Stimulated activated CD4-positive, alpha-beta T cell treated with anti-CD3 and anti-CD28 coated beads, TNF-alpha, amount 100 ng/mL, for 48 hours (primary cell): ENCODE measurements at regions not wholly inside any gene's neighbourhood (a gene's known extent, or its start where the extent isn't known, plus 50 kb on each side); places are given as distances from the start of the nearest gene placed in this dataset.

Source experiments
- DNase-seq, 3 donors: peaks; one replicate each; pipeline ENCODE4 v3.0.0-alpha.2; 2020; ENCODE audit warnings: low read depth in 3 of 3

GRCh38 chr6:6704103-6705060 lies 115.9 kb downstream of the LY86 start:
- DNase-seq, result no peak

DNA sequence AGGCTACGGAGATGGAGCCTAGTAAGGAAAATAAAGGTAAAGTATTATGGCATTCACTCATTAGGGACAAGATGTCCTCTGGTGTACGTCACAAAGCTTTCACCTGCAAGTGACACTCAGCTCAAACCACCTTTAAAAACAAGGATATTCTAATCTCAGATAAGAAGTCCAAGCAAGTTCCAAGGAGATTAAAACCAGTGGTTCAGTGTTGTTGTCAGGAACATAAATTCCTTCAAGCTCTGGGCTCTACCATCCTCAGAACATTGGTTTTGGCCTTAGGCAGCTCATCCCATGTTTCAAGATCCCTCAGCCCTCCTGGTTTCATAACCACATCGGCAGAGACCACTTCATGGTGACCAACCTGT lies 116.5 kb downstream of the LY86 start:
- no peak for DNase-seq

- DNase-seq, result no peak
Observed at GRCh38 chr6:6705915-6706675, 117.6 kb downstream of the LY86 start.

DNA sequence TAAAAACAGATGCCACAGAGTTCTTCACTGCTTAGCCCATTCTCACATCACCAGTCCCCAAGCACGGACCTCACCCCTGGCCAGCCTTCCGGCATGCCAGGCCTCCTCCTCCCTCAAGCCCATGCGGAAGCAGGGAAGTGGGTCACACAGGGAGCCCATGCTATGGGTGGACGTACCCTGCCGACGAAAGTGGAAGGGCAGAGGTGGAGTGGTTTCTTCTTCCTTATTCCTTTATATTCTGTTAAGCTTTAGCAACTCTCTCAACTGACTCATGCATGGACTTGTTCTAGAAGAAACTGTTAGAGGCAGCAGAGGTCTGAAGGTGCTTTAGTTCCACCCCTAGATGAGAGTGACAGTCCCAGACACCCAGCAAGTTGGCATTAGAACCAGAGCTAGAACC lies 118.6 kb downstream of the LY86 start:
- no peak for DNase-seq

DNA sequence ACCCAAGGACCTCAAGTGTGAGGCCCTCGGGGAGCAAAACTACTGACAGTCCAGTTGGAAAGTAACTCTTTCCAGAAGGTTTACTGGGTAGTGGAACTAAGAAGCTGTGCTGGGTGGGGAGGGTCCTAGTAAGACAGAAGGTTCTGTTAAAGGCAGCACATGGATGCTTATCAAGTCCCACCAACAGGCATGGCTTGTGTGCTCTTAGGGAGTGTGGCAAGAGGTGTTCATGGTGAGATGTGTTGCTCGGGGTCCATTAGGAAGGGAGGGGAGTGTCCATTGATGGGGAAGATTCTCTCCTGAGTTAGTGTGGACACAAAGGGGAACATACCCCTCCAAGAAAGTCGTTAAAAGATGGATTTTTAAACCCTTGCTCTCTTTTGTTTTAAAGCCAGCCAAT lies 120.6 kb downstream of the LY86 start:
- DNase-seq, result no peak

- DNase-seq, result no peak
Observed at GRCh38 chr6:6711031-6711785, 122.7 kb downstream of the LY86 start.

- no peak for DNase-seq
Observed at GRCh38 chr6:6711832-6712448, 123.4 kb downstream of the LY86 start.

DNA sequence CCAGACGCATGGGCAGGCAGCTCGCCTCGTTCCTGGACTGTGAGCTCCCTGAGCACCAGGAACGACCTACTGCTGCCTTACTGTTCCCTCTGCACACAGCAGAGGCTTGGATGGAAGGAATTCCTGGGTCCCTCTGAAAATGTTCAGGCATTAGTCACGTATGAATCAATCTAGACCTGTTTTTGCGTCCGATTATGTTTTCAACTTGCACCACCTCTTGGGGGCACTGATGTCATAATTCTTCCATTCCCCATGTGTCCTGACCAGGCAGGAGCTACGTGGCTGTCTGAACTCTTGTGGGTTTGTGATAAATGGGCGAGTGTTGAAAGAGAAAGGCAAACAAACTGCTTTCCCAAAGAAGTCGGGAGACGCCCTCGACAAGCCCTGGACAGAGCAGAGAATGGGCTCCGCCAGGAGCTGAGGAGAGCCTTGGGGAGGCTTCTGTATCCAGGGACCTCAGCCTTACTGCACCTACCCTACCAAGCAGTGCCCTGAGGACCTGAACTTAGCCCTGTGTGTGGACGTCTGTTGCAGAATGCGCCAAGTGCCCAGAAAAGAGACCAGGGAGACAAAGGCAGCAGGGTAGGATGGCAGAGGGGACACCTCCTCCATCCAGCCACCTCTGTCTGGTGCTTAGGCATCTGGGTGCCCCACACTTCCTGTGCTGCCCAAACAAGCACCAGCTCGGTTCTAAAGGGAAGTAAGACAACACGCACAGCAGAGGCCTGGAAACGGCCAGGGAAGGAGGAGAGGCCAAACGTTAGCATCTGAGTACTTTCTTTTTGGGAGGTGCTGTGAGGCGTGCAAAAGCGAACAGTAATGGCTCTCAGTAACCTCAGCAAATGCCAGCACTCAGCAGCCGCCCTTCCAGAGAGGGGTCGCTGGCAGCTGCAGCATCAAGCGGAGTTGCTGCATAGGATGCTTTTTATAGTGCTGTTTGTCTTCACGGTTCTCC lies 124.2 kb downstream of the LY86 start:
- no peak for DNase-seq

DNA sequence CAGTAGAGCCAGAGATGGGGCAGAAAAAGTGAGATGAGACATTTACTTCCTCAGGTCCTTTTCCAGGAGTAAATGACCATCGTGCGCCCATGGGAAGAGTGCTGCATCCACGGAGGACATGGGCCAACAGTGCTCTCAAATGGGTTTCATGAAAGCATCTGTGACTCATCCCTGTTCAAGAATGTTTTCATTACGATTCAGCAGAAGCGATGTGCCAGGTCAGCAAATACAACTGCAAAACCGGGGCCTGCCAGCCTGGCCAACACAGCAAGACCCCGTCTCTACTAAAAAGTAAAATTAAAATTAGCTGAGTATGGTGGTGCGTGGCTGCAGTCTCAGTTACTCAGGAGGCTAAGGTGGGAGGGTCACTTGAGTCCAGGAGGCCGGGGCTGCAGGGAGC lies 125.1 kb downstream of the LY86 start:
- DNase-seq, result no peak

DNA sequence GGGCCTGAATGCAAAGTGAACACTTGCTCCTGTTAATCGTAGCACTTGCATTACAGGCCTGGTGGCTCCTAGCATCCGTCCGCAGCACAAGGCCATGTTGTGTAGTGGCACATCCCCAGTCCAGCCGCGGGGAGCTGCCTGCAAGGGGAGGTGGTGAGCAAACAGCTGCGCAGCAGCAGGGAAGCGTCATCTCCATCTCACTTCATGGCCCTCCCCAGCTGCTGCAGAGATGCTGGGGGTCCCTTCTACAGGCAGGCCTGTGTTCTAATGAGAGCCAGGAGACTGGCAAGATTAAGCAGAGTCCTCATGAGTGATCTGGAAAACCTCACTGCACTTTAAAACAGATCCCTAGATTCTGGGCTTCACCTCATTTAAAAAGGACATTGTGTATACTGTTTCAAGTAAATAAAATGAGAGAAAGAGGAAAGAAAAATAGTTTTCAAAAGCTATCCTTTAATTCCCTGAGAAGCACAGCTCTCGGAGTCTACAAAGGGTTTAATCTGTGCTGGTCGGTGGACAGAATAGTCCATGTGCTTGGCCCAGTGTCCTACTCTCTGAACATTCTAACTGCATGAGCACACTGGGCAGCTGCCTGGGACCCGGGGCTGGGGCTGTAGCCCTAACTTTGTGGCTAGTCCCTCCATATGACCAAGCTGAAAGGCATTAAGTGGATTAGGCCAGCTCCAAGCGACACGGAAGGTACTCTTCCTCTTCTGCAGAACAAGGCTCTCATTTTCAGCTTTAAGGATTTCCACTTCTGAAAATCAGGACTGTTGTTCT lies 125.8 kb downstream of the LY86 start:
- DNase-seq, result no peak

DNA sequence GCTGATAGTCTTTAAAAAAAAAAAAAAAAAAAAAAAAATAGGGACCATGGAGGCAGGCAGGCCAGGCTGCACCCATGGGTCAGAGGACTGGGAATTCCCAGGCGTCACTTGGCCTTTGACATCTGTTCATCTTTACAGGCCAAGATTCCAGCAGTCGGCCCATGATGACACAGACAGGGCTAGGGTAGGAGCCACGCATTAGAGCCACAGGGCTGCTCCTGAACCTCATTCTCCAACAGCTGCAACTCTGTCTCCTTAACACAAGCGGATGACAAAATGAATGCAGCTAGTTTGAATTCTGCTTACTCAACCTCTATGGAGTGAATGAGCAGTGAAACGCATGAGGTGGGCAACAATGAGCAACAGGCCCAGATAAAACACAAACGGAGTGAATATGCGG lies 126.4 kb downstream of the LY86 start:
- no peak for DNase-seq

- DNase-seq, result no peak
Observed at GRCh38 chr6:6715465-6715864, 126.9 kb downstream of the LY86 start.

DNA sequence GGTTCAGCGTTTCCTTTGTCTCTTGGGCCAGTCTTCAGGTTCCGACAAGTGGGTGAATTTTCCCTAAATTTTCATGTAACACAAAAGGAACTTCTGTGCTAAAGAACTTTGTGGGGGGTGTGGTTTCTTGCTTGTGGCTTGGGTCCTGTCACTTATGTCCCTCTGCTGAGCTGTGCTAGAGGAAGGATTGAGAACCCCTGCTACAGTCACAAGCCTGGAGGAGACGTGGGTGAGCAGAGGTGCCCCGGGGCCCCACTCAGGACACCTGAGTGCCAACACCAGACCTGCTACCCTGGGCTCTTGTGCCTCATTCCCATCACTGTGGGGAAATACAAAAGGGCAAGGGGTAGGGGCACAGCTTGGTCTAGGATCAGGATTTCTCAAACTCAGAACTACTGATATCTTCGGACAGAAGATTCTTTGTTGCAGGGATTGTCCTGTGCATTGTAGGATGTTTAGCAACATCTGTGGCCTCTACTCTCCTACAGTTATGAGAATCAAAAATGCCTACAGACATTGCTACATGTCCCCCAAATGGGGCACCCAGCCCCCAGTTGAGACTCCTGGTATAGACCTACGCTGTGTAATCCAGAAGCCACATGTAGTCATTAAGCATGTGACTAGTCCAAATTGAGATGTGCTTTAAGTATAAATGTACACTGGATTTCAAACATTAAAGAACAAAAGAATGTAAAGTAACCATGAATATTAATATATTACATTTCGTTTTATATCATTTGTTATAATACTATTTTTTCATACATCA lies 128.7 kb downstream of the LY86 start:
- DNase-seq, result no peak

DNA sequence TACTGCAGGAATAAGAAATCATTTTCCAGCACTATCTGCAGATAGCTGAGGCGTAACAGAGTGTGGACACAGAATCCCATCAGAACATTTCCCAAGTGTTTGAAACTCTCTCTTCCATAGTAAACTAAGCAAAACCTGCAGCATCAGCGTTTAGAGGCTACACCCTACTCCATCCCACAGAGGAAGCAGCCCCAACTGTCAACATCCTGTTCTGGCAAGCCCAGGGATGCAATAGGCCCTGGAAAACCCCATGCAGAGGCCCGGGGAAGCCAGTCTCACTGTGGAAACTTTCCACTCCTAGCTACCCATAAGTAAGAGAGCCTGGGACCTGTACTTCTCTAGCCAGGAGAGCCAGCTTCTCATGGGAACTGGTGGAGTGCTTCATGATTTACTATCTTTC lies 129.4 kb downstream of the LY86 start:
- no peak for DNase-seq

- DNase-seq, result no peak
Observed at GRCh38 chr6:6721606-6722005, 133.1 kb downstream of the LY86 start.

DNA sequence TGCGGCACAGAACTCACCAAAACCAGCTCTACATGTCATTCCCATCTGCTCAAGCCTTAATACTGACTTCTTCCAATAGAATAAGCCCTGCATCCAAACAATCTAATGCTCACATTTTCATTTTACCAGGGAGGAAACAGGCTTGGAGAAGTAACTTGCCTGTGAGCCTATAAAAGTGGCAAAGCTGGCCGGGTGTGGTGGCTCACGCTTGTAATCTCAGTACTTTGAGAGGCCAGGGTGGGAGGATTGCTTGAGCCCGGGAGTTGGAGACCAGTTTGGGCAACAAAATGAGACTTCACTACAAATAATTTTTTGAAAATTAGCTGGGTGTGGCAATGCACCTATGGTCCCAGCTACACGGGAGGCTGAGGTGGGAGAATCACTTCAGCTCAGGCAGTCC lies 133.7 kb downstream of the LY86 start:
- DNase-seq, result no peak

DNA sequence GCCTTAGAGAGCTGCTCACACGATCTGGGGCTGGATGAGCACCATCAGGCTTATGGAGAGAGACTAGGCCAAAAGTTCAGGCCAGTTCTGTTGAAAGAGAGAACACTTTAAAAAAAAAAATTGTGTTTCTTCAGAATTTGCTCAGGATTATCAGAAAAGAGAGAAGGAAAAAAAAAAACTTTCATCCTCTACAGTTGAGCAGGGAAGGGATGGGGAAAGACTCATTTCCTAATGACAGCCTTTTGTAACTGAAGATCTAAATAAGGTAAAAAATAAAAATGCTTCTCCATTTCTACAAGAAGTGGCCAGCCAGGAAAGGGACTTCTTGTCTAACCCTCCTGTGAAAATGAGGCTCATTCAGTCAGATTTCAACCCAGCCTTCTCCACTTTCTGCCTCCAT lies 134.8 kb downstream of the LY86 start:
- no peak for DNase-seq

DNA sequence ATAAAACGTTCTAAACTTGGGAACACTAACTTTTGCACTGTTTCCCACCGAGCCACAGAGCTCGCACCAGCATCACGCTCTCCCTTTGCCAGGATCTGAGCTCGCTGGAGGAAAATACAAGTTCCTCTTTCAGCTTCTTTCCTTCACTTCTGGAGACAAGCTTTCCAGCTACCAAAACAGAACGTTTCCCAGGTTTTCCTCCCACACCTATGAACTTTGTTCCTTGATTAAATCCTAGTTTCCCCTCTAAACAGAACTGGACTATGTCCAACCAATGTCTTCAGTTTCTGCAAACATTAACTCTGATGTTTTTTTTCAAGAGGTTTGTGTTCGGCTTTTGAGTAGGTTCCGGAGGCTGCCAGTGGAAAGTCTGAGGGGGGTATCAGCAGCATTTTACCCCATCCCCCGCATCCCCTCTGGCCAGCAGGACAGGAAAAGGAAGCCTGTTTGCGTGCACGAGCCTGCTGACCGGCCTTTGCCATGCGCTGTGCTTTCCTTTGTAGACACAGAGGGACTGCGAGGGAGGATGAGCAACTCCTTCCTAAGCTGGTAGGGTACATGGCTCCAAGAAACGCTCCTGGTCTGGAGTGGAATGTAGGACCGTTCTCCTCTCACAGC lies 135.5 kb downstream of the LY86 start:
- no peak for DNase-seq
